DND-41 (cell line): ENCODE measurements at regions not wholly inside any gene's neighbourhood (a gene's known extent, or its start where the extent isn't known, plus 50 kb on each side); places are given as distances from the start of the nearest gene placed in this dataset.

Experiments
- ATAC-seq: fragments of 200-7000 bp; cut with Tn5 transposase; 3 replicates; pipeline ENCODE4 v1.9.1; 2021; ENCODE audit warnings: low read depth; ENCODE audit not compliant: insufficient read depth
- DNase-seq: peaks from one replicate; pipeline ENCODE4 v3.0.0-alpha.2; 2020
- H2AFZ ChIP-seq: 2 replicates; pipeline ENCODE4 v1.6.0; 2012; ENCODE audit warnings: low read depth, low read length
- H3K27ac ChIP-seq: 2 replicates; pipeline ENCODE4 v1.5.1; 2012; ENCODE audit warnings: low read length, inconsistent platforms
- H3K27me3 ChIP-seq: fragments of 200-600 bp; sonication (generic); 2 replicates; pipeline ENCODE4 v1.6.0; 2012; ENCODE audit warnings: low read length, mild to moderate bottlenecking, inconsistent platforms; ENCODE audit not compliant: insufficient read depth, poor library complexity
- H3K36me3 ChIP-seq: 2 replicates; pipeline ENCODE4 v1.5.1; 2012; ENCODE audit warnings: low read length, inconsistent platforms; ENCODE audit not compliant: insufficient read depth
- H3K4me1 ChIP-seq: 2 replicates; pipeline ENCODE4 v1.5.1; 2012; ENCODE audit warnings: mild to moderate bottlenecking, low read length; ENCODE audit not compliant: insufficient read depth
- H3K4me2 ChIP-seq: 2 replicates; pipeline ENCODE4 v1.6.0; 2012; ENCODE audit warnings: mild to moderate bottlenecking, moderate library complexity, low read length, inconsistent platforms; ENCODE audit not compliant: insufficient read depth
- H3K4me3 ChIP-seq, 2 experiments: fragments of 200-600 bp in 1 of 2; shearing (Covaris generic) in 1 of 2; 2 replicates each; pipeline ENCODE4 v1.5.1; 2012 to 2016; ENCODE audit warnings: inconsistent platforms in 2 of 2, low read length in 2 of 2, mild to moderate bottlenecking in 2 of 2, low read depth in 1 of 2, moderate library complexity in 1 of 2
- H3K79me2 ChIP-seq: 2 replicates; pipeline ENCODE4 v1.6.0; 2012; ENCODE audit warnings: low read length, inconsistent platforms; ENCODE audit not compliant: insufficient read depth
- H3K9ac ChIP-seq: 2 replicates; pipeline ENCODE4 v1.6.0; 2012; ENCODE audit warnings: low read depth, mild to moderate bottlenecking, inconsistent platforms, low read length, moderate library complexity
- H3K9me3 ChIP-seq: 2 replicates; pipeline ENCODE4 v1.5.1; 2012; ENCODE audit warnings: low read length, moderate library complexity, mild to moderate bottlenecking, inconsistent platforms; ENCODE audit not compliant: insufficient read depth, severe bottlenecking
- H4K20me1 ChIP-seq: 2 replicates; pipeline ENCODE4 v1.6.0; 2012; ENCODE audit warnings: low read length; ENCODE audit not compliant: insufficient read depth
- EZH2 ChIP-seq: IDR thresholded peaks from 3 replicates; pipeline ENCODE4 v1.6.1; 2012; ENCODE audit warnings: borderline replicate concordance, low read depth, mild to moderate bottlenecking, moderate library complexity, low read length, inconsistent platforms; ENCODE audit not compliant: severe bottlenecking
- TF ChIP-seq, protein P1 (sequence below): IDR thresholded peaks from 2 replicates; pipeline ENCODE4 v1.5.1; 2012; ENCODE audit warnings: borderline replicate concordance, low read length, moderate library complexity, mild to moderate bottlenecking; ENCODE audit not compliant: poor library complexity, severe bottlenecking; ENCODE audit errors: extremely low read depth

DNA sequence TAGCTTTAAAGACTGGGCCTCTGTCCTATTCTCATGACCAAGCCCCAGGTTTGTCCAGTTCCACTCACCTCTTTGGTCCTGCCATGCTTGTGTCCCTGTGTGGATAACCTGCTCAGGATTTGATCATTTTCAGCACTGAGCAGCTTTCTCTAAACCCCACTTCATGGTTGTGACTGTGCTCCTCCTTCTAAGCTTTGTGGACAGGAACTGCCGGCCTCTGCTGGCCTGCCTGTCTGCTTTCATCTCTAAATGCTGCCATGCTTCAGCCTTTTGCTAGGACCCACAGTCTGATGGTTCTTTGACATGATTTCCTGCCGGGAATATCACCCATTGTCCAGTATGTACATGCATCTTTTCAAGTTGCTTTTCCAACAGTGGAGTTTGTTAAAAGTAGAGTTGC, 53.9 kb upstream of the STXBP6 start:
- H4K20me1 ChIP-seq: no peaks in the 10 kb centered on the region
- no peak overlapping the region for H2AFZ ChIP-seq
- no peaks in the 10 kb centered on the region for H3K27me3 ChIP-seq
- H3K9ac ChIP-seq: no peak overlapping the region
- H3K36me3 ChIP-seq: no peaks in the 10 kb centered on the region
- no peaks in the 10 kb centered on the region for H3K79me2 ChIP-seq
- H3K4me1 ChIP-seq: no peaks in the 10 kb centered on the region
- DNase-seq: no peak
- no peak for TF ChIP-seq EZH2
- no peak overlapping the region for H3K4me2 ChIP-seq
- no peak overlapping the region for H3K4me3 ChIP-seq
- no peak overlapping the region for H3K27ac ChIP-seq
- no peaks in the 10 kb centered on the region for H3K9me3 ChIP-seq
- ATAC-seq: no peak

DNA sequence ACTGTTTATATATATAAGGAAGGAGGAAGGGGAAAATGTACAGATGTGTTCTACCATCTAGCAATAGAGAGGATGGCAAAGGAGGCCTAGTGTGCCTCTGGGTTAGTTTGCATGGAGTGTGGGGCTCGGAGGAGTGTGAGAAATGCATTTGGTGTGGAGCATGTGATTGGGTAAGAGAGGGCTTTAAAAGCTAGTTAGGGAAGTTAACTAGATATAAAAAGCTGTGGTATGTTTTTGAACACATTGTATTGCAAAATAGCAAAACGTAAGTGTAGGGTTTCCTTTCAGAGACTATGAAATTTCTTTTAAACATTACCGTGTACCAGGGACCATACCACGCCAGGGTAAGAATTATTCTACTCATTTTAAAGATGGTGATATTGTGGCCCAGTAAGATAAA, 53.3 kb upstream of the STXBP6 start:
- no peak overlapping the region for H2AFZ ChIP-seq
- H3K27me3 ChIP-seq: no peaks in the 10 kb centered on the region
- no peaks in the 10 kb centered on the region for H3K79me2 ChIP-seq
- H3K4me2 ChIP-seq: no peak overlapping the region
- TF ChIP-seq, protein P1, sequence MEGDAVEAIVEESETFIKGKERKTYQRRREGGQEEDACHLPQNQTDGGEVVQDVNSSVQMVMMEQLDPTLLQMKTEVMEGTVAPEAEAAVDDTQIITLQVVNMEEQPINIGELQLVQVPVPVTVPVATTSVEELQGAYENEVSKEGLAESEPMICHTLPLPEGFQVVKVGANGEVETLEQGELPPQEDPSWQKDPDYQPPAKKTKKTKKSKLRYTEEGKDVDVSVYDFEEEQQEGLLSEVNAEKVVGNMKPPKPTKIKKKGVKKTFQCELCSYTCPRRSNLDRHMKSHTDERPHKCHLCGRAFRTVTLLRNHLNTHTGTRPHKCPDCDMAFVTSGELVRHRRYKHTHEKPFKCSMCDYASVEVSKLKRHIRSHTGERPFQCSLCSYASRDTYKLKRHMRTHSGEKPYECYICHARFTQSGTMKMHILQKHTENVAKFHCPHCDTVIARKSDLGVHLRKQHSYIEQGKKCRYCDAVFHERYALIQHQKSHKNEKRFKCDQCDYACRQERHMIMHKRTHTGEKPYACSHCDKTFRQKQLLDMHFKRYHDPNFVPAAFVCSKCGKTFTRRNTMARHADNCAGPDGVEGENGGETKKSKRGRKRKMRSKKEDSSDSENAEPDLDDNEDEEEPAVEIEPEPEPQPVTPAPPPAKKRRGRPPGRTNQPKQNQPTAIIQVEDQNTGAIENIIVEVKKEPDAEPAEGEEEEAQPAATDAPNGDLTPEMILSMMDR: no peak
- no peak for TF ChIP-seq EZH2
- H3K9ac ChIP-seq: no peak overlapping the region
- no peaks in the 10 kb centered on the region for H3K4me1 ChIP-seq
- no peaks in the 10 kb centered on the region for H3K9me3 ChIP-seq
- H3K36me3 ChIP-seq: no peaks in the 10 kb centered on the region
- DNase-seq: no peak
- H4K20me1 ChIP-seq: no peaks in the 10 kb centered on the region
- H3K4me3 ChIP-seq: no peak overlapping the region
- no peak for ATAC-seq
- no peak overlapping the region for H3K27ac ChIP-seq

DNA sequence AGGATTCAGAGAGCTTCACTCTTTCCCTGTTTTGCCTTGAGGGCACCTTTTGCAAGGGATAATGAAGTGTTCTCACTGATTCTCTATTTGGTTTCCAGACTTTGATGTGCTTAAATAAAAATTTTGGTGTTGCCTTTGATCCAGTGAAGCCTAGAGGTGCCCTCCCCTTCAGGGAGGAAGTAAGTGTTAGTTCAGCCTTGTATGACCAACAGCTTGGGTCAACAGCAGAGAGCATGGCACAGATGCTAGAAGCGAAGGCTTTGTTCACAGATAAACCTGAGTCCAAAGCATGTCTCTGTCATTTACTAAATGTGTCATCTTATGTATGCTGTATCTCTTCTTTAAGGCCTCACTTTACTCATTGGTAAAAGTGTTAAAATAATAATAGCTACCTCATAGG, 52.8 kb upstream of the STXBP6 start:
- DNase-seq: no peak

DNA sequence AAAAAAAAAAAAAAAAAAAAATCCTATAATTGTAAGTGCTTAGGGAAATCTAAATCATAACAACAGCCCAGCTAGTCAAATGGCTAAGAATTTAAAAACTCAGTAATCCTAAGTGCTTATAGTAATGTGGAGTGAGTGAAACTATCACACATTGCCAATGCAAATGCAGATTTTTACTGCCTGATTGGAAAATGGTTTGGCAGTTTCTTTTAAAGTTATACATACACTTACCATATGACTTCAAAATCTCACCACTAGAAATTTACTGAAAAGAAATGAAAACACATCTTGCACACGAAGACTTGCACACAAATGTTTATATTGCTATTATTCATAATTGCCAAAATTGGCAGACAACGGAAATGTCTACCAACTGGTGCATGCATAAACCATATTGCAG, 51.3 kb upstream of the STXBP6 start:
- no peak overlapping the region for H3K27ac ChIP-seq

More for the DNA sequence above, 52.8 kb upstream of the STXBP6 start:
- ATAC-seq: no peak
- TF ChIP-seq, protein P1: no peak
- TF ChIP-seq EZH2: no peak
- no peak overlapping the region for H3K9ac ChIP-seq
- no peaks in the 10 kb centered on the region for H3K4me1 ChIP-seq
- H4K20me1 ChIP-seq: no peaks in the 10 kb centered on the region
- no peak overlapping the region for H3K4me3 ChIP-seq
- H2AFZ ChIP-seq: no peak overlapping the region
- no peak overlapping the region for H3K27ac ChIP-seq
- H3K27me3 ChIP-seq: no peaks in the 10 kb centered on the region
- H3K36me3 ChIP-seq: no peaks in the 10 kb centered on the region
- no peaks in the 10 kb centered on the region for H3K79me2 ChIP-seq
- H3K9me3 ChIP-seq: no peaks in the 10 kb centered on the region
- no peak overlapping the region for H3K4me2 ChIP-seq

More for the DNA sequence above, 51.3 kb upstream of the STXBP6 start:
- no peaks in the 10 kb centered on the region for H3K4me1 ChIP-seq
- no peaks in the 10 kb centered on the region for H4K20me1 ChIP-seq
- H3K27me3 ChIP-seq: no peaks in the 10 kb centered on the region
- H3K9ac ChIP-seq: no peak overlapping the region
- H2AFZ ChIP-seq: no peak overlapping the region
- H3K4me2 ChIP-seq: no peak overlapping the region
- TF ChIP-seq, protein P1: no peak
- TF ChIP-seq EZH2: no peak
- H3K79me2 ChIP-seq: no peaks in the 10 kb centered on the region
- no peaks in the 10 kb centered on the region for H3K9me3 ChIP-seq
- no peak overlapping the region for H3K4me3 ChIP-seq
- no peaks in the 10 kb centered on the region for H3K36me3 ChIP-seq
- ATAC-seq (no peak), DNase-seq (no peak)
